H9 (cell line): ENCODE measurements at regions not wholly inside any gene's neighbourhood (a gene's known extent, or its start where the extent isn't known, plus 50 kb on each side); places are given as distances from the start of the nearest gene placed in this dataset.

Experiments used
- DNase-seq: peaks from one replicate; pipeline ENCODE4 v3.0.0-alpha.2; 2017
- H2AFZ ChIP-seq: one replicate; pipeline ENCODE4 v1.6.1; 2013; ENCODE audit warnings: mild to moderate bottlenecking, low read length, control low read depth, moderate library complexity
- H2AK5ac ChIP-seq: 2 replicates; pipeline ENCODE4 v1.6.1; 2013; ENCODE audit warnings: low read length, control low read depth, mixed read lengths; ENCODE audit not compliant: insufficient read length
- H2BK120ac ChIP-seq: one replicate; pipeline ENCODE4 v1.6.1; 2013; ENCODE audit warnings: low read depth, mild to moderate bottlenecking, low read length, control low read depth, inconsistent platforms; ENCODE audit not compliant: poor library complexity, severe bottlenecking
- H2BK12ac ChIP-seq: 2 replicates; pipeline ENCODE4 v1.6.1; 2013; ENCODE audit warnings: low read length, control low read depth, mixed read lengths, low read depth; ENCODE audit not compliant: insufficient read length
- H2BK15ac ChIP-seq: 2 replicates; pipeline ENCODE4 v1.6.1; 2013; ENCODE audit warnings: low read depth, low read length, control low read depth
- H2BK20ac ChIP-seq: one replicate; pipeline ENCODE4 v1.6.1; 2013; ENCODE audit warnings: low read depth, mild to moderate bottlenecking, low read length, control low read depth, inconsistent platforms; ENCODE audit not compliant: poor library complexity, severe bottlenecking
- H2BK5ac ChIP-seq: 2 replicates; pipeline ENCODE4 v1.6.1; 2013; ENCODE audit warnings: low read length, control low read depth, mixed read lengths; ENCODE audit not compliant: insufficient read length
- H3K14ac ChIP-seq: 2 replicates; pipeline ENCODE4 v1.6.1; 2013; ENCODE audit warnings: low read length, control low read depth; ENCODE audit not compliant: insufficient read depth
- H3K18ac ChIP-seq: 2 replicates; pipeline ENCODE4 v1.6.1; 2013; ENCODE audit warnings: low read depth, mild to moderate bottlenecking, mixed read lengths, low read length, control low read depth; ENCODE audit not compliant: insufficient read length
- H3K23ac ChIP-seq: 2 replicates; pipeline ENCODE4 v1.6.1; 2013; ENCODE audit warnings: low read length, control low read depth, mixed read lengths, low read depth; ENCODE audit not compliant: insufficient read length
- H3K23me2 ChIP-seq: 2 replicates; pipeline ENCODE4 v1.6.1; 2013; ENCODE audit warnings: low read depth, mild to moderate bottlenecking, mixed read lengths, low read length, control low read depth; ENCODE audit not compliant: insufficient read length, poor library complexity, severe bottlenecking
- H3K27ac ChIP-seq: 2 replicates; pipeline ENCODE4 v1.5.1; 2013; ENCODE audit warnings: low read length, control low read depth, mixed read lengths, low read depth; ENCODE audit not compliant: insufficient read length
- H3K27me3 ChIP-seq: 2 replicates; pipeline ENCODE4 v1.6.1; 2013; ENCODE audit warnings: low read length, control low read depth, inconsistent platforms; ENCODE audit not compliant: insufficient read depth
- H3K4ac ChIP-seq: 2 replicates; pipeline ENCODE4 v1.6.1; 2013; ENCODE audit warnings: low read depth, mild to moderate bottlenecking, control low read depth, inconsistent platforms, low read length, moderate library complexity
- H3K4me1 ChIP-seq: 2 replicates; pipeline ENCODE4 v1.6.1; 2013; ENCODE audit warnings: low read length, control low read depth, inconsistent platforms; ENCODE audit not compliant: insufficient read depth
- H3K4me2 ChIP-seq: 2 replicates; pipeline ENCODE4 v1.6.1; 2013; ENCODE audit warnings: low read length, control low read depth, mixed read lengths; ENCODE audit not compliant: insufficient read length, insufficient read depth
- H3K56ac ChIP-seq: 2 replicates; pipeline ENCODE4 v1.6.1; 2013; ENCODE audit warnings: low read depth, mild to moderate bottlenecking, mixed read lengths, low read length, control low read depth; ENCODE audit not compliant: insufficient read length
- H3K79me1 ChIP-seq: 2 replicates; pipeline ENCODE4 v1.6.1; 2013; ENCODE audit warnings: low read depth, mild to moderate bottlenecking, moderate library complexity, low read length, control low read depth, inconsistent platforms; ENCODE audit not compliant: insufficient read depth, poor library complexity, severe bottlenecking
- H3K79me2 ChIP-seq: 2 replicates; pipeline ENCODE4 v1.6.1; 2013; ENCODE audit warnings: low read length, control low read depth, inconsistent platforms; ENCODE audit not compliant: insufficient read depth
- H3K9ac ChIP-seq: 2 replicates; pipeline ENCODE4 v1.6.1; 2013; ENCODE audit warnings: low read length, control low read depth, mixed read lengths; ENCODE audit not compliant: insufficient read length; ENCODE audit errors: extremely low read depth
- H3K9me3 ChIP-seq: one replicate; pipeline ENCODE4 v1.6.1; 2013; ENCODE audit warnings: low read depth, low read length, inconsistent platforms; ENCODE audit not compliant: control insufficient read depth
- H3T11ph ChIP-seq: one replicate; pipeline ENCODE4 v1.6.1; 2013; ENCODE audit warnings: mild to moderate bottlenecking, low read length, control low read depth, inconsistent platforms
- H4K20me1 ChIP-seq: one replicate; pipeline ENCODE4 v1.6.1; 2013; ENCODE audit not compliant: control insufficient read depth, insufficient read length, insufficient read depth
- H4K5ac ChIP-seq: 2 replicates; pipeline ENCODE4 v1.6.1; 2013; ENCODE audit warnings: low read depth, mild to moderate bottlenecking, mixed read lengths, low read length, control low read depth; ENCODE audit not compliant: insufficient read length
- H4K8ac ChIP-seq: replicated peaks from 2 replicates; pipeline ENCODE4 v1.6.1; 2013; ENCODE audit warnings: low read length, control low read depth, mixed read lengths, low read depth; ENCODE audit not compliant: insufficient read length
- H4K91ac ChIP-seq: 2 replicates; pipeline ENCODE4 v1.6.1; 2013; ENCODE audit warnings: low read depth, mild to moderate bottlenecking, moderate library complexity, mixed read lengths, low read length, control low read depth; ENCODE audit not compliant: insufficient read length
- H3K27ac Mint-ChIP-seq, 3 experiments: 2 replicates in 2 of 3; 3 replicates in 1 of 3; pipeline ENCODE4 v1.8.0; 2020 to 2021; ENCODE audit warnings: mixed read lengths in 3 of 3, mild to moderate bottlenecking in 1 of 3, moderate library complexity in 1 of 3
- H3K27me3 Mint-ChIP-seq: 2 replicates; pipeline ENCODE4 v1.8.0; 2021; ENCODE audit warnings: low read depth, mild to moderate bottlenecking, moderate library complexity, mixed read lengths
- H3K36me3 Mint-ChIP-seq, 3 experiments: 2 replicates in 2 of 3; 3 replicates in 1 of 3; pipeline ENCODE4 v1.8.0; 2020 to 2021; ENCODE audit warnings: low read depth in 3 of 3, mixed read lengths in 3 of 3; ENCODE audit not compliant: insufficient read depth in 1 of 3
- H3K4me1 Mint-ChIP-seq, 2 experiments: 2 replicates each; pipeline ENCODE4 v1.8.0; 2020; ENCODE audit warnings: mixed read lengths in 2 of 2
- H3K4me3 Mint-ChIP-seq, 2 experiments: 2 replicates in 1 of 2; 3 replicates in 1 of 2; pipeline ENCODE4 v1.8.0; 2020 to 2021; ENCODE audit warnings: mild to moderate bottlenecking in 2 of 2, mixed read lengths in 2 of 2, moderate library complexity in 1 of 2
- H3K9me3 Mint-ChIP-seq, 2 experiments: 2 replicates in 1 of 2; 3 replicates in 1 of 2; pipeline ENCODE4 v1.8.0; 2020; ENCODE audit warnings: mild to moderate bottlenecking in 2 of 2, mixed read lengths in 2 of 2, moderate library complexity in 1 of 2
- WGBS: extraction: QIAGEN DNeasy Blood & Tissue Kit; methylation state at CpG from one replicate; pipeline ENCODE4 v1.1.7; 2013; ENCODE audit warnings: missing lambda C conversion rate, low lambda C conversion rate, mixed read lengths; ENCODE audit not compliant: insufficient read length; ENCODE audit errors: extremely low coverage; 5-methylcytosine and 5-hydroxymethylcytosine counted together
- TF ChIP-seq, protein P1 (sequence below): fragments of 200-600 bp; sonication (generic); conservative IDR thresholded peaks from 3 replicates; pipeline ENCODE4 v1.8.0; 2021; ENCODE audit warnings: antibody characterized with exemption, mild to moderate bottlenecking

DNA sequence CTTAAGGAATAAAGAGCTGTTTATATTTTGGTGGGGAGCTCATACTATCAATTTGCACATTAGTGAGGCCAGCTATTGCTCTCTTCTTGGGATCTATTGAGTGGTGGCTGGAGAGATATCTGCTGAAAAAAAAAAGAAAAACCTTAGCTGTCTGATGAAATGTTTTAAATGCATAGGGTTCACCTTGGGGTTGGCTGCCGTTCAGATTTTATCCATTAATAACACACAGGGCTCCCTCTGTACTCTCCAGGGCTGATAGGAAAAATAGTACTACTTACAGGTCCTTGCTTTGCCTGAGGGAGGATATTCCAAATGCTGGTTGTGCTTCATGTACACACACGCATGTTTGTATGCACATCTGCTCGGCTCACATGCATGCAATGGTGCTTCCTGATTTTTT, 803.7 kb downstream of the MCTP2 start:
- H3K27me3 Mint-ChIP-seq: no peaks in the 10 kb centered on the region; the same call in 1 of the 2 replicates
- Histone ChIP-seq H3K9me3 (no peaks in the 10 kb centered on the region), H3K79me1 (no peaks in the 10 kb centered on the region), H2BK5ac (no peak overlapping the region), H4K8ac (no peak overlapping the region), H3K23me2 (no peaks in the 10 kb centered on the region), H3K79me2 (no peaks in the 10 kb centered on the region), H4K5ac (no peak overlapping the region), H3K27ac (no peak overlapping the region), H3K27me3 (no peaks in the 10 kb centered on the region), H4K20me1 (no peaks in the 10 kb centered on the region), H3K56ac (no peak overlapping the region), H2BK20ac (no peak overlapping the region), H3K14ac (no peak overlapping the region), H3K4me2 (no peak overlapping the region), H3K4me1 (no peaks in the 10 kb centered on the region), H2BK15ac (no peak overlapping the region), H2AFZ (no peak overlapping the region), H3T11ph (no peak overlapping the region), H4K91ac (no peak overlapping the region), H3K23ac (no peak overlapping the region), H2AK5ac (no peak overlapping the region), H2BK12ac (no peak overlapping the region), H3K9ac (no peak overlapping the region), H3K18ac (no peak overlapping the region), H3K4ac (no peak overlapping the region), H2BK120ac (no peak overlapping the region)
- peaks cover 6 to 8% (median 6%) of the 10 kb centered on the region in 3 experiments; a peak in 5 of 7 replicates for H3K36me3 Mint-ChIP-seq
- H3K4me3 Mint-ChIP-seq: no peak overlapping the region
- H3K4me1 Mint-ChIP-seq: peaks cover 13 to 14% of the 10 kb centered on the region in 2 experiments; a peak in 3 of 4 replicates
- peaks cover 8 to 12% of the 10 kb centered on the region in 2 experiments for H3K9me3 Mint-ChIP-seq
- TF ChIP-seq, protein P1, sequence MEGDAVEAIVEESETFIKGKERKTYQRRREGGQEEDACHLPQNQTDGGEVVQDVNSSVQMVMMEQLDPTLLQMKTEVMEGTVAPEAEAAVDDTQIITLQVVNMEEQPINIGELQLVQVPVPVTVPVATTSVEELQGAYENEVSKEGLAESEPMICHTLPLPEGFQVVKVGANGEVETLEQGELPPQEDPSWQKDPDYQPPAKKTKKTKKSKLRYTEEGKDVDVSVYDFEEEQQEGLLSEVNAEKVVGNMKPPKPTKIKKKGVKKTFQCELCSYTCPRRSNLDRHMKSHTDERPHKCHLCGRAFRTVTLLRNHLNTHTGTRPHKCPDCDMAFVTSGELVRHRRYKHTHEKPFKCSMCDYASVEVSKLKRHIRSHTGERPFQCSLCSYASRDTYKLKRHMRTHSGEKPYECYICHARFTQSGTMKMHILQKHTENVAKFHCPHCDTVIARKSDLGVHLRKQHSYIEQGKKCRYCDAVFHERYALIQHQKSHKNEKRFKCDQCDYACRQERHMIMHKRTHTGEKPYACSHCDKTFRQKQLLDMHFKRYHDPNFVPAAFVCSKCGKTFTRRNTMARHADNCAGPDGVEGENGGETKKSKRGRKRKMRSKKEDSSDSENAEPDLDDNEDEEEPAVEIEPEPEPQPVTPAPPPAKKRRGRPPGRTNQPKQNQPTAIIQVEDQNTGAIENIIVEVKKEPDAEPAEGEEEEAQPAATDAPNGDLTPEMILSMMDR: no peak
- H3K27ac Mint-ChIP-seq: no peak overlapping the region
- DNase-seq: no peak
- WGBS: no CpG with 5 or more reads among the region's 3 CpGs
